Skeletal muscle satellite cell (primary cell): ENCODE measurements at regions not wholly inside any gene's neighbourhood (a gene's known extent, or its start where the extent isn't known, plus 50 kb on each side); places are given as distances from the start of the nearest gene placed in this dataset.

Source experiments
- H3K27me3 ChIP-seq: 2 replicates; pipeline ENCODE4 v1.7.0; 2013; ENCODE audit warnings: low read length; ENCODE audit not compliant: control insufficient read depth, insufficient read depth
- H3K36me3 ChIP-seq: 2 replicates; pipeline ENCODE4 v1.7.0; 2013; ENCODE audit warnings: mild to moderate bottlenecking, control low read depth, low read length; ENCODE audit not compliant: insufficient read depth
- H3K4me1 ChIP-seq: 2 replicates; pipeline ENCODE4 v1.7.0; 2013; ENCODE audit warnings: low read length; ENCODE audit not compliant: control insufficient read depth, insufficient read depth
- H3K4me2 ChIP-seq: 2 replicates; pipeline ENCODE4 v1.7.0; 2013; ENCODE audit warnings: mild to moderate bottlenecking, low read length
- H3K4me3 ChIP-seq: 2 replicates; pipeline ENCODE4 v1.7.0; 2013; ENCODE audit warnings: low read length
- H3K9ac ChIP-seq: 2 replicates; pipeline ENCODE4 v1.7.0; 2013; ENCODE audit warnings: mild to moderate bottlenecking, low read depth, low read length, moderate library complexity
- H3K9me3 ChIP-seq: replicated peaks from 2 replicates; pipeline ENCODE4 v1.7.0; 2013; ENCODE audit warnings: mild to moderate bottlenecking, control low read depth, low read length

DNA sequence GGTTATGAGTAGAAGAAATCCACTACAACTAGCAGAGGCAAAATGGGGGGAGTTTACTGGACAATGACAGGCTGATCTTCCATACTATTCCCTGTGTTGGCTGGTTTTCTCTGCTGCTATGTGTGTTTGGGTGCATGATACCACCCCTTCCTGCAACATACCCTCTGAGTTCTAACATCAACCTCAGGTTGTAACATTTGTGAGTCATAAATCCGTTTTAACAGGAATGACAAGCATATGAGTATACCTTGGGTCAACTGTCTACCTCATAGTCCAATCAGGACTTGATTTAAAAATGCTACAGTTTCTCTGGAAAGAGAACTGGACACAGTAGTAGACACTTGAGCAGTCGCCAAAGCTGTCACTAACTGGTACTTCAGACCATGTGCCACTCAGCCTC is 422.9 kb downstream of the KCTD12 start:
- Histone ChIP-seq H3K4me2 (no peak overlapping the region), H3K4me1 (no peaks in the 10 kb centered on the region), H3K36me3 (no peaks in the 10 kb centered on the region), H3K27me3 (no peaks in the 10 kb centered on the region), H3K9me3 (no peaks in the 10 kb centered on the region), H3K4me3 (no peak overlapping the region), H3K9ac (no peak overlapping the region)

DNA sequence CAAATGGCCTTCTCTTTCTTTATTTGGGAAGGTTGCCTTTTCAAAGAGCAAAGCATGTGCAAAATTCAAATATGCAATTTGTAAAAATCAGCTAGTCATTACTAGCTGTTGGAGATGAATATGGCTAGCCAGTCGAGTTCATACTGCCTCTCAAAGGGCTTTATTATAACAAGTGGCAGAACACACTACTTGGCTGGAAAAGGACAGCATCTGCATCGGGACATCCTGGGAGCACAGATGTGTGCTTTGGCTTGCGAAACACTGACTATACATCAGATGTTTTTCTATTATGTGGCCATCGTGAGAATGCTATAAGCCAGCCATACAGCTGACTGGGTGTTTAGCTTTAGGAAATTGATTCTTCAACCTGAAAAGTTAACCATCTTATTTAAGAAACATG is 424.2 kb downstream of the KCTD12 start:
- no peaks in the 10 kb centered on the region for H3K4me1 ChIP-seq
- no peaks in the 10 kb centered on the region for H3K36me3 ChIP-seq
- H3K4me3 ChIP-seq: no peak overlapping the region
- no peak overlapping the region for H3K4me2 ChIP-seq
- no peak overlapping the region for H3K9ac ChIP-seq
- no peaks in the 10 kb centered on the region for H3K9me3 ChIP-seq
- no peaks in the 10 kb centered on the region for H3K27me3 ChIP-seq

DNA sequence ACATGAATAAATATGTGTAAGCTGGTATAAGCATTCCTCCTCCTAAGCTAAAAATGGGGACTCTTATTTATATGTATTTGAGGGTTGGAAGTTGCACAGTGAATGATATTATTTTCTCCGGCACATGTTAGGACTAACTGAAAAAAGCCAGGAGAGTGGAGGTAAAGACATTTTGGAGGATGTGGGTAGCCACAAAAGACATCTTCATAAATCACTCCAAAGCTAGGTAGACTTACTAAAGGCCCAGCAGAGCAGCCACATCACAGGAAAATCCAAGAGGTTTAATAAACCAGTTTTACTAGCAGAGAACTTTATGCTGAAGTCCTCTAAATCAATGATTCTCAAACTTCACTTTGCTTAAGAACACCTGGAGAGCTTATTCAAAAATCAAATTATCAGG is 424.7 kb downstream of the KCTD12 start:
- Histone ChIP-seq H3K36me3 (no peaks in the 10 kb centered on the region), H3K4me1 (peaks cover under 1% of the 10 kb centered on the region), H3K9me3 (no peaks in the 10 kb centered on the region), H3K4me3 (no peak overlapping the region), H3K4me2 (no peak overlapping the region), H3K27me3 (no peaks in the 10 kb centered on the region), H3K9ac (no peak overlapping the region)

DNA sequence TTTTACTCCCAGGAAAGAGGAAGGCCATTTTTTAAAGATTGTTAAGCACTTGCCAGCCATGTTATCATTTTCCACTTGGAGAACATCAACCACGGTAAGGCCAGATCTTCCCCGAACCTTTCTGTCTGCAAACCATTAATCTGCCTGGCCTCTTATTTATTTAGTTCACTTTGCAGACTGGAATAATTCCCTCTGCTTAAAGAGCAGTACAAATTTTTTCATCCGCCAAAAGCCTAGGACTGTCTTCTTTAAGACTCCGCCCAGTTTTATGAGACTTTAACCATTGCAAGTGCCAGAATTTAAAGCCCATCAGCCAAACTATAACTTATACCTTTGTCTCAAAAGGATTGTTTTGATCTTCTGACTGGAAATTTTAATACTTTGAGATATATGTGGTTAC is 426.3 kb downstream of the KCTD12 start:
- H3K9me3 ChIP-seq: no peaks in the 10 kb centered on the region
- no peak overlapping the region for H3K4me3 ChIP-seq
- H3K36me3 ChIP-seq: no peaks in the 10 kb centered on the region
- H3K4me1 ChIP-seq: peaks cover 10% of the 10 kb centered on the region
- H3K9ac ChIP-seq: no peak overlapping the region
- H3K27me3 ChIP-seq: no peaks in the 10 kb centered on the region
- no peak overlapping the region for H3K4me2 ChIP-seq

DNA sequence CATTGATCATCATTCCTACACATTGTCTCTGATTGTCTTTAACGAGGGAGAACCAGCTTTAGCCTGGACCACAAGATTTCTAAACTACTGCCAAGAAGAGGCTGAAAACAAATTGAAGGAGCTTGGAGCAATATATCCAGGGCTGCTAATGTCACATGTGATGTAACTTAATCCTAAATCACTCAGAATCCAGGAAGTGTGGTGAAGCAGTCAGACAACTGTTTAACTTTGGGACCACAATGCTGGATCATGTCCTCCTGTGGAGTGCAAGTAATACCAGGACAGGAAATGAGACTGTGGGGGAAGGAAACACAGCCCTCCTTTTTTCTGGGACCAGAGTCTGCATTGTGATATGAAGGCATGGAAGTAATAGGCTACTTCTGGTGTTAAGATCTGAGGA is 430.2 kb downstream of the KCTD12 start:
- Histone ChIP-seq H3K4me3 (no peak overlapping the region), H3K27me3 (no peaks in the 10 kb centered on the region), H3K4me1 (peaks cover 10% of the 10 kb centered on the region), H3K9me3 (no peaks in the 10 kb centered on the region), H3K36me3 (no peaks in the 10 kb centered on the region), H3K4me2 (no peak overlapping the region), H3K9ac (no peak overlapping the region)

DNA sequence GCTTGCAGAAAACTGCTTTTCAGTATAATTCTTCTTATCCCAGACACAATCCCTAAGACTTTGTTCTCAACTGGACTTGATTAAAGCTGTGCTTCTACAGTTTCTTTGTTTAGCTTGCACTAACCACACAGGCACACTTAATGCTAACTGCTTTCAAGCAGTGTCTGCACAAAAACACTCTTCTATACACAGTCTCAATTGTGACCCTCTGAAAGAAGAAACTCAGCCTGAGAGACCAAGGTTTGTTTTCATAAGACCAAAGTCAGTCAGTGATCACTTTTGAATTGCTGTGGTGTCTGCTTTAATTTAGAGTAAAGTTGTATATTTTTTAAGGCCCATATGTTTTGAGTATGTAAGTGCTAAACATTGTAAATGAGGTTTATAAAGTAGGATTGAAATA is 431.2 kb downstream of the KCTD12 start:
- Histone ChIP-seq H3K9me3 (no peaks in the 10 kb centered on the region), H3K36me3 (no peaks in the 10 kb centered on the region)

DNA sequence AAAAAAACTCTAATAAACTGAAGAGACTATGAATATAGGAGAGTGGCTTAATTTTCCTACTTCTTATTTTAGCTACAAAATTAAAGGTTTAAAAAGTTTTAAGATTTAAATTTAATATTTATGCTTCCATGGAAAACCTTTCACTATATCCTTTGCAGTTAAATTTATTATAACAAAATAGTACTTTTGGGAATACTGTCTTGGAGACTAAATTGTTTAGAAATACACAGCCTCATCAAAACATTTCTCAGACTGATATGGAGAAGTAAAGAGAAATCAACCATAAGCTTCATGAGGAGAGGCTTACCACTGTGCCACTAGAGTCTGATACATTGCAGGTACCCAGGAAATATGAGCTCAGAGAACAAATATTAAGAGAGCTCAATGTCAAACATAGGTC is 436.5 kb downstream of the KCTD12 start:
- H3K36me3 ChIP-seq: no peaks in the 10 kb centered on the region
- H3K27me3 ChIP-seq: no peaks in the 10 kb centered on the region
- no peak overlapping the region for H3K9ac ChIP-seq
- no peaks in the 10 kb centered on the region for H3K4me1 ChIP-seq
- H3K4me2 ChIP-seq: no peak overlapping the region
- no peak overlapping the region for H3K4me3 ChIP-seq
- no peaks in the 10 kb centered on the region for H3K9me3 ChIP-seq

More for the DNA sequence above, 431.2 kb downstream of the KCTD12 start:
- Histone ChIP-seq H3K4me2 (no peak overlapping the region), H3K4me3 (no peak overlapping the region), H3K27me3 (no peaks in the 10 kb centered on the region), H3K4me1 (peaks cover 10% of the 10 kb centered on the region), H3K9ac (no peak overlapping the region)

DNA sequence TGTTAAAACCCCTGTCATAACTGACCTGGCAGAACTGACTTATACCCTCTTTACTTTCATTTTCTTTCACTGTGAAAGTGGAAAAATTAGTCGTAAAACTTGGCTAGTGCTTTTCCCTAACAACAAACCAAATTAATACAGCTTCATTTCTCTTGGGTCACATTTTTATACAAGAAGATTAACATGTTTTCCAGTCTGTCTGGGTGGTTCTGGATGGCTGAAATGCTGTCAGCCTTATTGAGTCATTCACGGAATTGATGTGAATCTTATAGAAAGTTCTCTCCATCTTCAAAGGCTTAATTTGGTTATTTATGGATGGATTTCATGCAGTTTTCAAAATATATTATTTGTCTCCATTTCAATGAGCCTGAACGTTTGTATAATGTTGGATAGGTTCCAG is 440.0 kb downstream of the KCTD12 start:
- H3K9ac ChIP-seq: no peak overlapping the region
- no peaks in the 10 kb centered on the region for H3K9me3 ChIP-seq
- H3K4me2 ChIP-seq: no peak overlapping the region
- no peaks in the 10 kb centered on the region for H3K27me3 ChIP-seq
- no peaks in the 10 kb centered on the region for H3K36me3 ChIP-seq
- no peak overlapping the region for H3K4me3 ChIP-seq
- H3K4me1 ChIP-seq: no peaks in the 10 kb centered on the region

DNA sequence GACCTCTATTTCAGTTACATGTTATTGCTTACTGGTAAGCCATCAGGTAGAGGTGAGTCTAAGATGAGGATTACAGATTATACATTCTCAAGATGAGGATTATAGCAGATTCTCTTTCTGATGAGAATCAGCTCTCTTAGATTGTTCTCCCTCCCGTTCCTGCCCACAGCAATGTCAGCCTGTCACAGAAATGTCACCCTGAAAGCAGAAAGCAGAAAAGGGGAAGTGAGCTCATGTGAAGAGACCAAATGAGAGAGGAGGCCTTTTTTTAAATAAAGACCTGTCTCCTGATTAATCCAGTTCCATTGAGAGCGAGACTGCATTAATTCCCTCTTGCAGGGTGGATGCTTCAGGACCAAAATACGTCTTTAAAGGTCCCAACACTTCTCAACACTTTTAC is 445.6 kb downstream of the KCTD12 start:
- Histone ChIP-seq H3K4me3 (no peak overlapping the region), H3K9me3 (no peaks in the 10 kb centered on the region), H3K4me1 (no peaks in the 10 kb centered on the region), H3K36me3 (no peaks in the 10 kb centered on the region), H3K9ac (no peak overlapping the region), H3K27me3 (no peaks in the 10 kb centered on the region), H3K4me2 (no peak overlapping the region)

DNA sequence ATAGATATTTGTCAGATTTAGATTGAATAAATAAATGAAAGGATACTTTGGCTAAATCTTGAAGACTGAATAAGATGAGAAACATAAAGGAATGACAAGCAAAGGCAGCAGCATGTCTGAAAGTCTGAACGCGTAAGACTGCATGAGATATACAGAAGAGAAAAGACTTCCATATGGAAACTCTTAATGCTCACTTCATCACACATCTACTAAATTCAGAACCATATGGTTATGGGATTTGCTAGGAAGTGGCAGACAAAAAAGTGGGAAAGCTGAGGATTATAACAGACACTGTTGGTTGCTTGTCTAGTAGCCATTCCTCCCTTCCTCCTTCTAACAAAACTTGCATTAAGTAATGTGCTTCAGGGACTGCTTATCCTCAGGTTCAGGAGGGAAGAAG is 446.7 kb downstream of the KCTD12 start:
- H3K9ac ChIP-seq: no peak overlapping the region
- no peaks in the 10 kb centered on the region for H3K9me3 ChIP-seq
- H3K4me2 ChIP-seq: no peak overlapping the region
- no peaks in the 10 kb centered on the region for H3K4me1 ChIP-seq
- H3K4me3 ChIP-seq: no peak overlapping the region
- H3K27me3 ChIP-seq: no peaks in the 10 kb centered on the region
- H3K36me3 ChIP-seq: no peaks in the 10 kb centered on the region

DNA sequence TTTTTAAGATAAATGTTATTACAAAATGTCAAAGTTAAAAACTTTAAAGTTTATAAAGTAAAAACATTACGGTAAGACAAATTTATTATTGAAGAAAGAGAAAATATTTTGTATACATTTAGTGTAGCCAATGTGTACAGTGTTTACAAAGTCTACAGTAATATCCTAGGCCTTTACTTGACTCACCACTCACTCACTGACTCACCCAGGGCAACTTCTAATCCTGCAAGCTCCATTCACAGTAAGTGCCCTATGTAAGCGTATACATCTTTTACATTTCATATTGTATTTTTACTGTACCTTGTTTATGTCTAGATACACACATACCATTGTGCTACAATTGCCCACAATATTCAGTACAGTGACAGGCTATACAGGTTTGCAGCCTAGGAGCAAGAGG is 448.2 kb downstream of the KCTD12 start:
- H3K4me3 ChIP-seq: no peak overlapping the region
- H3K9ac ChIP-seq: no peak overlapping the region
- no peaks in the 10 kb centered on the region for H3K36me3 ChIP-seq
- H3K9me3 ChIP-seq: no peaks in the 10 kb centered on the region
- no peak overlapping the region for H3K4me2 ChIP-seq
- no peaks in the 10 kb centered on the region for H3K4me1 ChIP-seq
- no peaks in the 10 kb centered on the region for H3K27me3 ChIP-seq

DNA sequence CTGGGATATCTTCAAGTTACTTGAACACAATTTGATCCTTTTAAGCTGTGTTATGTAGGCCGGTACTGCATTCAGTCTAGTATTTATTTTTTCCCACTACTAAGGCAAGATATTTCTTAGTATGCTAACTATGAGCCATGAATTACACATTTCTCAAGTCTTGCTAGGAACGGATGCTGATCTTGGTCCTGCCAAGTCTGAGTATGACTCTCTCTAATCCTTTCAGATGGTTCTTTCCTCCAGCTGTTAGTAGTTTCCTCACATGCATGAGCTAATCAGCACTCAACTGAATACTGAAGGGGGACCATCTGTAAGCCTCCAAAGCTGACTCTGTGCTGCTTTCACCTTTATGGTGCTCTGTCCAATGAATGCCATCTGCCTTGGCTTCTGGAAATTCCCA is 460.3 kb downstream of the KCTD12 start:
- Histone ChIP-seq H3K27me3 (no peaks in the 10 kb centered on the region), H3K9ac (no peak overlapping the region), H3K36me3 (no peaks in the 10 kb centered on the region), H3K4me2 (no peak overlapping the region), H3K9me3 (no peaks in the 10 kb centered on the region), H3K4me3 (no peak overlapping the region), H3K4me1 (peaks cover 17% of the 10 kb centered on the region)
